ENCODE measurements at regions not wholly inside any gene's neighbourhood (a gene's known extent, or its start where the extent isn't known, plus 50 kb on each side); places are given as distances from the start of the nearest gene placed in this dataset.

DNA sequence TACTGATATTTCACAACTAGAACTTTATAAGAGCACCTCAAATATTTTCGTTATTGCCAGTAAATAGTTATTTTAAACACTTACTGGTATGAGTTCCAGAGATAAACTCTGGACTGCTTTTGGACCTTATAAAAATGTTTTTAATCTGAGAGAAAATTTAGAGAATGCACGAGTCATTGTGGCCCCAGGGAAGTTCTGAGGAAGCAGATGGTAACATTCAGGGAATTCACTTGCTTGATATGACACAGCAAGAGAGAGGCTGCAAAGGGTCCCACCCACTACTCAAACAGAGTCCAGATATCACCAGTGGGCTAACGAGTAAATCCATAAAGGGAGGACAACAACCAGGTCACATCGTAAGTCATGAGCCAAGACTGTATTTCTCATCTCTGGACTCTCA lies 526.8 kb downstream of the TDRD15 start:
- Histone ChIP-seq H3K4me1 (peaks cover 18% of the 10 kb centered on the region), H3K36me3 (ENCODE audit: low read depth, missing control alignments) (no peaks in the 10 kb centered on the region), H3K9me3 (no peaks in the 10 kb centered on the region), H3K27ac (no peak overlapping the region), H3K27me3 (no peaks in the 10 kb centered on the region), H3K4me3 (no peak overlapping the region)
- intact Hi-C loops (cut with DNase I; ENCODE audit: low total_unique reads): no loop called here
- 49 to 55% methylated on average over 4 of the region's 4 CpGs for WGBS, 2 donors
- DNase-seq: no peak
- TF ChIP-seq CTCF (IDR thresholded peaks at IDR 0.05) (no peak), POLR2A (IDR thresholded peaks at IDR 0.05) (no peak)

GRCh38 chr2:21655136-21655535 lies 531.4 kb downstream of the TDRD15 start:
- Histone ChIP-seq H3K27ac (no peak overlapping the region), H3K36me3 (ENCODE audit: low read depth, missing control alignments) (no peaks in the 10 kb centered on the region), H3K27me3 (no peaks in the 10 kb centered on the region), H3K9me3 (no peaks in the 10 kb centered on the region), H3K4me1 (no peaks in the 10 kb centered on the region), H3K4me3 (no peak overlapping the region)
- WGBS, 2 donors: 90 to 91% methylated on average over 4 of the region's 4 CpGs
- DNase-seq: no peak
- no peak for TF ChIP-seq CTCF (IDR thresholded peaks at IDR 0.05)
- no peak for TF ChIP-seq POLR2A (IDR thresholded peaks at IDR 0.05)
- intact Hi-C loops (cut with DNase I; ENCODE audit: low total_unique reads): no loop called here

- no peaks in the 10 kb centered on the region for H3K4me1 ChIP-seq
- no peaks in the 10 kb centered on the region for H3K36me3 ChIP-seq (ENCODE audit: low read depth, missing control alignments)
- no peak overlapping the region for H3K4me3 ChIP-seq
- no peaks in the 10 kb centered on the region for H3K9me3 ChIP-seq
- WGBS, 2 donors: 72 to 80% methylated on average over 10 of the region's 10 CpGs
- DNase-seq: no peak
- no peaks in the 10 kb centered on the region for H3K27me3 ChIP-seq
- intact Hi-C loops (cut with DNase I; ENCODE audit: low total_unique reads): no loop called here
- H3K27ac ChIP-seq: no peak overlapping the region
- TF ChIP-seq POLR2A (IDR thresholded peaks at IDR 0.05) (no peak), CTCF (IDR thresholded peaks at IDR 0.05) (no peak)
Observed at GRCh38 chr2:21656330-21657075, 532.7 kb downstream of the TDRD15 start.

- no peaks in the 10 kb centered on the region for H3K9me3 ChIP-seq
- H3K4me1 ChIP-seq: no peaks in the 10 kb centered on the region
- no peak for DNase-seq
- H3K27me3 ChIP-seq: no peaks in the 10 kb centered on the region
- intact Hi-C loops (cut with DNase I; ENCODE audit: low total_unique reads): no loop called here
- 86% methylated on average over 2 of the region's 2 CpGs for WGBS, 2 donors
- TF ChIP-seq POLR2A (IDR thresholded peaks at IDR 0.05) (no peak), CTCF (IDR thresholded peaks at IDR 0.05) (no peak)
- H3K36me3 ChIP-seq (ENCODE audit: low read depth, missing control alignments): no peaks in the 10 kb centered on the region
- H3K27ac ChIP-seq: no peak overlapping the region
- H3K4me3 ChIP-seq: no peak overlapping the region
Observed at GRCh38 chr2:21657445-21657844, 533.7 kb downstream of the TDRD15 start.

DNA sequence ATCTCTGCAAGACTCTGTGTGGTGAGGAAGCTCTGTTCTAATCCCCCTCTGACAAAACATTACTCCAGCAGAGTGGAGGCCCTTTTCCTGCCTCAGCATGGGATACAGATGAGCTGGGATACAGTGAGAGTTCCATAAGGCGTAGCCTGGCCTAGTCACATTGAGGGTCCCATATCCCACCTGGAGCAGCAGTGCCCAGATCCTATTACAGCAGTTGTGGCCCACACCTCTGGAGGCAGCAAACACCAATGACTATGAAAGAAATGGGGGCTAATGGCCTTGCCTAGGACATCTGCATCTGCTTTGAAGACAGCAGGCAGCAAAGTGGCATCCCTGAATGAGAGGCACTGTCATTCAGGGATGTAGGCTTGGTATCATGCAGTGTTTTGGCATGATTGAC lies 534.5 kb downstream of the TDRD15 start:
- WGBS, 2 donors: 88 to 100% methylated on average over 1 of the region's 1 CpG

More for the DNA sequence above, 534.5 kb downstream of the TDRD15 start:
- no peak for DNase-seq
- H3K4me1 ChIP-seq: no peaks in the 10 kb centered on the region
- H3K27ac ChIP-seq: no peak overlapping the region
- H3K4me3 ChIP-seq: no peak overlapping the region
- intact Hi-C loops (cut with DNase I; ENCODE audit: low total_unique reads): no loop called here
- no peaks in the 10 kb centered on the region for H3K27me3 ChIP-seq
- TF ChIP-seq CTCF (IDR thresholded peaks at IDR 0.05) (no peak), POLR2A (IDR thresholded peaks at IDR 0.05) (no peak)
- H3K9me3 ChIP-seq: no peaks in the 10 kb centered on the region
- H3K36me3 ChIP-seq (ENCODE audit: low read depth, missing control alignments): no peaks in the 10 kb centered on the region

Data from testis (tissue), 2 donors.